ENCODE measurements at regions not wholly inside any gene's neighbourhood (a gene's known extent, or its start where the extent isn't known, plus 50 kb on each side); places are given as distances from the start of the nearest gene placed in this dataset.

GRCh38 chr5:107232293-107232692 is 438.4 kb downstream of the EFNA5 start:
- no peak for TF ChIP-seq EP300 (IDR thresholded peaks at IDR 0.05; ENCODE audit: borderline replicate concordance)
- TF ChIP-seq YY1 (IDR thresholded peaks at IDR 0.05; ENCODE audit: low read depth), result no peak
- TF ChIP-seq RAD21 (IDR thresholded peaks at IDR 0.05; ENCODE audit: low read depth), result no peak
- no peak for TF ChIP-seq CEBPB (IDR thresholded peaks at IDR 0.05)
